Loucy (cell line): ENCODE measurements at regions not wholly inside any gene's neighbourhood (a gene's known extent, or its start where the extent isn't known, plus 50 kb on each side); places are given as distances from the start of the nearest gene placed in this dataset.

Source experiments
- H2AFZ ChIP-seq: fragments of 200-600 bp; sonication (generic); 2 replicates; pipeline ENCODE4 v1.6.0; 2016; ENCODE audit warnings: antibody characterized with exemption, mild to moderate bottlenecking, low read length, moderate library complexity
- H3F3A ChIP-seq: fragments of 200-600 bp; 2 replicates; pipeline ENCODE4 v1.6.0; 2016; ENCODE audit warnings: antibody characterized with exemption, low read depth, mild to moderate bottlenecking
- H3K27me3 ChIP-seq: fragments of 200-600 bp; sonication (generic); 2 replicates; pipeline ENCODE4 v1.6.1; 2014; ENCODE audit warnings: low read length, mild to moderate bottlenecking; ENCODE audit not compliant: insufficient read depth, poor library complexity, severe bottlenecking
- H3K36me3 ChIP-seq: fragments of 200-600 bp; sonication (generic); 2 replicates; pipeline ENCODE4 v1.6.1; 2016; ENCODE audit warnings: low read length; ENCODE audit not compliant: insufficient read depth
- H3K4me1 ChIP-seq: fragments of 200-600 bp; sonication (generic); 2 replicates; pipeline ENCODE4 v1.5.1; 2014; ENCODE audit warnings: low read length, mild to moderate bottlenecking; ENCODE audit not compliant: insufficient read depth, poor library complexity, severe bottlenecking
- H3K4me2 ChIP-seq: fragments of 200-600 bp; sonication (generic); 2 replicates; pipeline ENCODE4 v1.6.0; 2014; ENCODE audit warnings: antibody characterized with exemption, low read length, low read depth, mild to moderate bottlenecking; ENCODE audit not compliant: poor library complexity, severe bottlenecking
- H3K4me3 ChIP-seq: fragments of 200-600 bp; sonication (generic); 2 replicates; pipeline ENCODE4 v1.5.1; 2014; ENCODE audit warnings: low read length, mild to moderate bottlenecking, mixed read lengths; ENCODE audit not compliant: poor library complexity, severe bottlenecking
- H3K79me2 ChIP-seq: fragments of 200-600 bp; sonication (generic); 2 replicates; pipeline ENCODE4 v1.6.1; 2014; ENCODE audit warnings: low read length; ENCODE audit not compliant: insufficient read depth
- H3K9ac ChIP-seq: fragments of 200-600 bp; sonication (generic); 2 replicates; pipeline ENCODE4 v1.6.0; 2014; ENCODE audit warnings: mild to moderate bottlenecking, low read depth, low read length, moderate library complexity; ENCODE audit not compliant: poor library complexity, severe bottlenecking
- H3K9me2 ChIP-seq: fragments of 200-600 bp; sonication (generic); replicated peaks from 2 replicates; pipeline ENCODE4 v1.6.1; 2016; ENCODE audit warnings: low read depth, low read length, mixed read lengths
- H3K9me3 ChIP-seq: fragments of 200-600 bp; sonication (generic); 2 replicates; pipeline ENCODE4 v1.6.1; 2014; ENCODE audit warnings: mild to moderate bottlenecking, antibody characterized with exemption, low read length, low read depth; ENCODE audit not compliant: insufficient read depth
- H4K20me1 ChIP-seq: fragments of 200-600 bp; sonication (generic); 2 replicates; pipeline ENCODE4 v1.6.0; 2014; ENCODE audit warnings: antibody characterized with exemption, low read length, mild to moderate bottlenecking; ENCODE audit not compliant: insufficient read depth, poor library complexity, severe bottlenecking
- EZH2phosphoT487 ChIP-seq: fragments of 200-600 bp; IDR thresholded peaks from 2 replicates; pipeline ENCODE4 v1.6.1; 2018; ENCODE audit warnings: antibody characterized with exemption, mild to moderate bottlenecking, moderate library complexity, borderline replicate concordance
- TF ChIP-seq, protein P1 (sequence below): fragments of 200-600 bp; sonication (generic); conservative IDR thresholded peaks from 2 replicates; pipeline ENCODE4 v1.5.1; 2014; ENCODE audit warnings: mild to moderate bottlenecking, antibody characterized with exemption, low read length

DNA sequence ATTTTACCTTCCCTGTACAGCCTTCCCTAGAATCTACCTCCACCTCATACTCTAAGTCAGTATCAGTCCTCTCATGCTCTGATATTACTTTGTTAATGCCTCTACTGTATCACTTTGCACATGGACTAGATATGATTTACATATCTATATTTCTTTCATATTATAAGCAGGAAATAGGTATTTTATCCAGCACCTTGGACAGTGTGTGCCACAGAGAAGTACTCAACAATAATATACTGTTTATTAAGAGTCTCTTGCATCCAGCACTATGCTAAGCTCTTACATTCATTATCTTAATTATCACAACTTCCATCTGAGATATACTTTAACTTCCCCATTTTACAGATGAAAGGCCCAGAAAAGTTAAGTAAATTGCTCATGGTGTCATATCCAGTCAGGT is 247.9 kb upstream of the DAB1 start:
- Histone ChIP-seq H2AFZ (no peak overlapping the region), H3F3A (no peaks in the 10 kb centered on the region), H3K79me2 (no peaks in the 10 kb centered on the region), H3K36me3 (no peaks in the 10 kb centered on the region), H4K20me1 (no peaks in the 10 kb centered on the region), H3K4me1 (no peaks in the 10 kb centered on the region), H3K9me3 (no peaks in the 10 kb centered on the region), H3K27me3 (no peaks in the 10 kb centered on the region), H3K9me2 (no peaks in the 10 kb centered on the region), H3K4me3 (no peak overlapping the region), H3K9ac (no peak overlapping the region), H3K4me2 (no peak overlapping the region)
- no peak for TF ChIP-seq EZH2phosphoT487
- TF ChIP-seq, protein P1, sequence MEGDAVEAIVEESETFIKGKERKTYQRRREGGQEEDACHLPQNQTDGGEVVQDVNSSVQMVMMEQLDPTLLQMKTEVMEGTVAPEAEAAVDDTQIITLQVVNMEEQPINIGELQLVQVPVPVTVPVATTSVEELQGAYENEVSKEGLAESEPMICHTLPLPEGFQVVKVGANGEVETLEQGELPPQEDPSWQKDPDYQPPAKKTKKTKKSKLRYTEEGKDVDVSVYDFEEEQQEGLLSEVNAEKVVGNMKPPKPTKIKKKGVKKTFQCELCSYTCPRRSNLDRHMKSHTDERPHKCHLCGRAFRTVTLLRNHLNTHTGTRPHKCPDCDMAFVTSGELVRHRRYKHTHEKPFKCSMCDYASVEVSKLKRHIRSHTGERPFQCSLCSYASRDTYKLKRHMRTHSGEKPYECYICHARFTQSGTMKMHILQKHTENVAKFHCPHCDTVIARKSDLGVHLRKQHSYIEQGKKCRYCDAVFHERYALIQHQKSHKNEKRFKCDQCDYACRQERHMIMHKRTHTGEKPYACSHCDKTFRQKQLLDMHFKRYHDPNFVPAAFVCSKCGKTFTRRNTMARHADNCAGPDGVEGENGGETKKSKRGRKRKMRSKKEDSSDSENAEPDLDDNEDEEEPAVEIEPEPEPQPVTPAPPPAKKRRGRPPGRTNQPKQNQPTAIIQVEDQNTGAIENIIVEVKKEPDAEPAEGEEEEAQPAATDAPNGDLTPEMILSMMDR: no peak

DNA sequence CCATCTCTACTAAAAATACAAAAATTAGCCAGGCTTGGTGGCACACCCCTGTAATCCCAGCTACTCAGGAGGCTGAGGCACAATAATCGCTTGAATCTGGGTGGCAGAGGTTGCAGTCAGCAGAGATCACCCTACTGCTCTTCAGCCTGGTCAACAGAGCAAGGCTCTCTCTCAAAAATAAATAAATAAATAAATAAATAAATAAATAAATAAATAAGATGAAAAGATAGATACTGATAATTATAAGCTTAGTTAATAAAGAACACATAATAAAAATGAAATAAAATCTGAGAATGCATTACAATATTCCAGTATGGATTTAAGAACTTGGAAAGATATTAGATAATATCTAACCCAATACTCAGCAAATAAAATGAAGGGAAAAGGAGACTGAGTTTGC is 235.9 kb upstream of the DAB1 start:
- Histone ChIP-seq H3K9ac (no peak overlapping the region), H3F3A (no peaks in the 10 kb centered on the region), H3K4me1 (no peaks in the 10 kb centered on the region), H3K4me2 (no peak overlapping the region), H3K4me3 (no peak overlapping the region), H4K20me1 (no peaks in the 10 kb centered on the region), H2AFZ (no peak overlapping the region), H3K27me3 (no peaks in the 10 kb centered on the region), H3K9me2 (no peaks in the 10 kb centered on the region), H3K9me3 (no peaks in the 10 kb centered on the region), H3K36me3 (no peaks in the 10 kb centered on the region), H3K79me2 (no peaks in the 10 kb centered on the region)
- TF ChIP-seq, protein P1: no peak

DNA sequence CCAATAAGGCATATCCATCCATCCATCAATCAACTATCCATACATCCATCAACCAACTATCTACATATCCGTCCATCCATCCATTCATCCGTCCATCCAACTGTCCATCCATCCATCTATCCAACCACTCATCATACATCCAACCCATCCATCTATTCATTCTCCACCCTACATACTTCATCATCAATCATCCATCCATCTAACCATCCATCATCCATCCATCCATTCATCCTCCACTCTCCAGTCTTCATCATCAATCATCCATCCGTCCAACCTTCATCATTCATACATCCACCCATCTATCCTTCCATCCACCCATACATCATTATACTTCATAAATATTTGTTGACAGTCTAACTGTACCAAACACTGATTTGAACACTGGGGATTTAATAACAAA is 231.3 kb upstream of the DAB1 start:
- no peak overlapping the region for H3K9ac ChIP-seq
- no peaks in the 10 kb centered on the region for H3K9me3 ChIP-seq
- no peaks in the 10 kb centered on the region for H3F3A ChIP-seq
- H3K36me3 ChIP-seq: no peaks in the 10 kb centered on the region
- TF ChIP-seq, protein P1: no peak
- no peak for TF ChIP-seq EZH2phosphoT487
- no peak overlapping the region for H3K4me3 ChIP-seq
- H3K27me3 ChIP-seq: no peaks in the 10 kb centered on the region
- no peak overlapping the region for H3K4me2 ChIP-seq
- H3K79me2 ChIP-seq: no peaks in the 10 kb centered on the region
- H4K20me1 ChIP-seq: no peaks in the 10 kb centered on the region
- no peaks in the 10 kb centered on the region for H3K4me1 ChIP-seq
- H2AFZ ChIP-seq: no peak overlapping the region
- no peaks in the 10 kb centered on the region for H3K9me2 ChIP-seq
